ENCODE measurements at regions not wholly inside any gene's neighbourhood (a gene's known extent, or its start where the extent isn't known, plus 50 kb on each side); places are given as distances from the start of the nearest gene placed in this dataset.

GRCh38 chr3:161744366-161744765 is 247.8 kb downstream of the OTOL1 start:
- Histone ChIP-seq H3K9me3 (replicated peaks in 1 of 2; ENCODE audit: control insufficient read depth in 1 of 2, insufficient read depth in 1 of 2, low read length in 2 of 2) (no peaks in the 10 kb centered on the region), H4K20me1 (ENCODE audit: insufficient read depth, low read length) (no peaks in the 10 kb centered on the region), H3K4me2 (replicated peaks; ENCODE audit: extremely low read depth, low read length, poor library complexity, severe bottlenecking) (no peak overlapping the region), H3K36me3 (replicated peaks in 1 of 2; ENCODE audit: control insufficient read depth in 1 of 2, insufficient read depth in 2 of 2, low read length in 2 of 2) (no peaks in the 10 kb centered on the region), H3K79me2 (ENCODE audit: insufficient read depth, low read length) (no peaks in the 10 kb centered on the region), H3K27ac (ENCODE audit: low read depth in 1 of 2, low read length in 2 of 2) (no peak overlapping the region), H2AFZ (ENCODE audit: insufficient read depth, low read depth, low read length, poor library complexity, severe bottlenecking) (no peak overlapping the region), H3K4me3 (replicated peaks in 1 of 3; ENCODE audit: low read depth in 2 of 3, low read length in 3 of 3) (no peak overlapping the region), H3K27me3 (ENCODE audit: control insufficient read depth in 2 of 2, insufficient read depth in 2 of 2, low read length in 2 of 2) (no peaks in the 10 kb centered on the region), H3K9ac (ENCODE audit: insufficient read depth, low read length, poor library complexity, severe bottlenecking) (no peak overlapping the region), H3K4me1 (ENCODE audit: control insufficient read depth in 1 of 2, insufficient read depth in 2 of 2, low read length in 2 of 2) (no peaks in the 10 kb centered on the region)
- H3K9me3 Mint-ChIP-seq = peaks cover 0 to 5% (median 0%) of the 10 kb centered on the region in 7 donors
- DNase-seq = no peak
- intact Hi-C loops (cut with micrococcal nuclease) = no loop called here
- H3K36me3 Mint-ChIP-seq = no peaks in the 10 kb centered on the region
- no peak overlapping the region for H3K4me3 Mint-ChIP-seq
- no CpG with 5 or more reads among the region's 4 CpGs for WGBS (ENCODE audit: insufficient coverage)
- no peak for TF ChIP-seq CTCF (IDR thresholded peaks at IDR 0.05)
- H3K27ac Mint-ChIP-seq = peak overlapping the region in 1 of 7 donors; percentile 61
- peaks cover 8% of the 10 kb centered on the region for H3K4me1 Mint-ChIP-seq
- H3K27me3 Mint-ChIP-seq (ENCODE audit: low read depth in 3 of 3) = no peaks in the 10 kb centered on the region

- Histone ChIP-seq H3K9ac (ENCODE audit: insufficient read depth, low read length, poor library complexity, severe bottlenecking) (no peak overlapping the region), H4K20me1 (ENCODE audit: insufficient read depth, low read length) (no peaks in the 10 kb centered on the region), H3K27ac (ENCODE audit: low read depth in 1 of 2, low read length in 2 of 2) (no peak overlapping the region), H3K4me2 (replicated peaks; ENCODE audit: extremely low read depth, low read length, poor library complexity, severe bottlenecking) (no peak overlapping the region), H2AFZ (ENCODE audit: insufficient read depth, low read depth, low read length, poor library complexity, severe bottlenecking) (no peak overlapping the region), H3K36me3 (replicated peaks in 1 of 2; ENCODE audit: control insufficient read depth in 1 of 2, insufficient read depth in 2 of 2, low read length in 2 of 2) (no peaks in the 10 kb centered on the region), H3K27me3 (ENCODE audit: control insufficient read depth in 2 of 2, insufficient read depth in 2 of 2, low read length in 2 of 2) (no peaks in the 10 kb centered on the region), H3K9me3 (replicated peaks in 1 of 2; ENCODE audit: control insufficient read depth in 1 of 2, insufficient read depth in 1 of 2, low read length in 2 of 2) (no peaks in the 10 kb centered on the region), H3K79me2 (ENCODE audit: insufficient read depth, low read length) (no peaks in the 10 kb centered on the region), H3K4me1 (ENCODE audit: control insufficient read depth in 1 of 2, insufficient read depth in 2 of 2, low read length in 2 of 2) (no peaks in the 10 kb centered on the region), H3K4me3 (replicated peaks in 1 of 3; ENCODE audit: low read depth in 2 of 3, low read length in 3 of 3) (no peak overlapping the region)
- H3K4me3 Mint-ChIP-seq = no peak overlapping the region
- no peaks in the 10 kb centered on the region for H3K27me3 Mint-ChIP-seq (ENCODE audit: low read depth in 3 of 3)
- no peak overlapping the region for H3K27ac Mint-ChIP-seq
- TF ChIP-seq CTCF (IDR thresholded peaks at IDR 0.05) = no peak
- no peak for DNase-seq
- peaks cover 0 to 7% (median 0%) of the 10 kb centered on the region in 7 donors for H3K9me3 Mint-ChIP-seq
- intact Hi-C loops (cut with micrococcal nuclease) = no loop called here
- H3K36me3 Mint-ChIP-seq = no peaks in the 10 kb centered on the region
- peaks cover 6% of the 10 kb centered on the region for H3K4me1 Mint-ChIP-seq
These were observed 249.1 kb downstream of the OTOL1 start for GRCh38 chr3:161745741-161746140.

All from CD14-positive monocyte (primary cell).